Neural progenitor cell (in vitro differentiated cells): ENCODE measurements at regions not wholly inside any gene's neighbourhood (a gene's known extent, or its start where the extent isn't known, plus 50 kb on each side); places are given as distances from the start of the nearest gene placed in this dataset.

ENCODE experiments used
- CTCF ChIP-seq: fragments of 200-600 bp; sonication (generic); IDR thresholded peaks from 2 replicates; pipeline ENCODE4 v1.5.1; 2017; ENCODE audit warnings: antibody characterized with exemption, mild to moderate bottlenecking
- EZH2 ChIP-seq: fragments of 200-600 bp; sonication (generic); IDR thresholded peaks from 2 replicates; pipeline ENCODE4 v1.6.1; 2017; ENCODE audit warnings: antibody characterized with exemption, mild to moderate bottlenecking, moderate library complexity
- EZH2phosphoT487 ChIP-seq: fragments of 200-600 bp; sonication (generic); IDR thresholded peaks from 2 replicates; pipeline ENCODE4 v1.6.1; 2017; ENCODE audit warnings: antibody characterized with exemption

- TF ChIP-seq CTCF = no peak
- TF ChIP-seq EZH2 = no peak
- no peak for TF ChIP-seq EZH2phosphoT487
Observed at GRCh38 chr13:105232439-105232838, 1303.0 kb downstream of the EFNB2 start.
